Panc1 (cell line): ENCODE measurements at regions not wholly inside any gene's neighbourhood (a gene's known extent, or its start where the extent isn't known, plus 50 kb on each side); places are given as distances from the start of the nearest gene placed in this dataset.

Experiments
- ATAC-seq: fragments of 200-7000 bp; cut with Tn5 transposase; 2 replicates; pipeline ENCODE4 v1.9.1; 2020; ENCODE audit warnings: mild to moderate bottlenecking, moderate library complexity
- BruUV-seq: library from RNA; stranded (reverse); fragments of 400-500 nt; replicated peaks from 2 replicates; lab custom pipeline; 2021; lab: Mats Ljungman, UMichigan
- CTCF ChIA-PET: fragments of 300-600 bp; sonication (Branson Sonifier 250); formaldehyde crosslinking; loops from one replicate; lab custom pipeline; 2022; ENCODE audit warnings: antibody characterized with exemption; lab: Charles Lee
- POLR2A ChIA-PET: fragments of 300-600 bp; sonication (Branson Sonifier 250); formaldehyde crosslinking; loops from one replicate; lab custom pipeline; 2022; ENCODE audit warnings: antibody characterized with exemption; lab: Charles Lee
- DNase-seq: peaks from one replicate; pipeline ENCODE4 v3.0.0-alpha.2; 2010; ENCODE audit warnings: low read depth, low spot score
- H3K27ac ChIP-seq: 2 replicates; pipeline ENCODE4 v1.5.1; 2011; ENCODE audit warnings: mild to moderate bottlenecking, low read length, inconsistent platforms
- H3K27me3 ChIP-seq: fragments of 200-500 bp; sonication (Bioruptor generic); 2 replicates; pipeline ENCODE4 v1.6.0; 2014; ENCODE audit warnings: low read length, inconsistent platforms; ENCODE audit not compliant: control insufficient read depth, insufficient read depth
- H3K36me3 ChIP-seq: fragments of 200-500 bp; sonication (Bioruptor generic); 2 replicates; pipeline ENCODE4 v1.5.1; 2014; ENCODE audit warnings: inconsistent platforms, mild to moderate bottlenecking, low read length, moderate library complexity; ENCODE audit not compliant: control insufficient read depth, insufficient read depth
- H3K4me1 ChIP-seq: 2 replicates; pipeline ENCODE4 v1.5.1; 2011; ENCODE audit warnings: inconsistent platforms, mild to moderate bottlenecking, low read length, moderate library complexity; ENCODE audit not compliant: control insufficient read depth, insufficient read depth
- H3K4me3 ChIP-seq, 2 experiments: 2 replicates each; pipeline ENCODE4 v1.5.1; 2011 to 2012; ENCODE audit warnings: low read depth in 2 of 2, low read length in 2 of 2, mild to moderate bottlenecking in 2 of 2, inconsistent platforms in 1 of 2, moderate library complexity in 1 of 2
- H3K9me3 ChIP-seq: fragments of 200-500 bp; sonication (Bioruptor generic); 2 replicates; pipeline ENCODE4 v1.5.1; 2014; ENCODE audit warnings: low read depth, mild to moderate bottlenecking, inconsistent platforms, low read length, moderate library complexity; ENCODE audit not compliant: control insufficient read depth, insufficient read depth
- POLR2AphosphoS5 ChIP-seq: IDR thresholded peaks from 2 replicates; pipeline ENCODE4 v1.6.1; 2012; ENCODE audit warnings: mild to moderate bottlenecking, low read depth, low read length, moderate library complexity
- REST ChIP-seq, 2 experiments: IDR thresholded peaks; 2 replicates each; pipeline ENCODE4 v1.6.1; 2011 to 2012; ENCODE audit warnings: low read depth in 2 of 2, control low read depth in 1 of 2, low read length in 1 of 2, mild to moderate bottlenecking in 1 of 2, moderate library complexity in 1 of 2; ENCODE audit not compliant: insufficient read depth in 1 of 2
- SIN3A ChIP-seq: IDR thresholded peaks from 2 replicates; pipeline ENCODE4 v1.6.1; 2012; ENCODE audit warnings: low read depth, mild to moderate bottlenecking, low read length, moderate library complexity, borderline replicate concordance; ENCODE audit not compliant: insufficient read depth
- TCF7L2 ChIP-seq: IDR thresholded peaks from 2 replicates; pipeline ENCODE4 v1.6.1; 2011; ENCODE audit warnings: mild to moderate bottlenecking, low read depth, low read length, inconsistent platforms
- in situ Hi-C: cut with HindIII; loops from 2 replicates; pipeline ENCODE4 v1.10.0; 2016; ENCODE audit warnings: low sequenced_read_pairs, low pct_unique_long_range_greater_than_20kb
- intact Hi-C: fragments of 100-400 bp; cut with micrococcal nuclease; formaldehyde crosslinking; loops from one replicate; pipeline ENCODE4 v1.10.0; 2022; ENCODE audit not compliant: unreplicated experiment
- TF ChIP-seq, protein P1 (sequence below): fragments of 450-650 bp; IDR thresholded peaks from 2 replicates; pipeline ENCODE4 v1.5.1; 2017; ENCODE audit warnings: mild to moderate bottlenecking

- in situ Hi-C loops (no loop called here), intact Hi-C loops (no loop called here)
- ChIA-PET CTCF (no interaction called here), POLR2A (no interaction called here)
- BruUV-seq, result no TSS peak
- ATAC-seq (no peak), DNase-seq (no peak)
- H3K9me3 ChIP-seq, result no peaks in the 10 kb centered on the region
- peaks cover 9% of the 10 kb centered on the region for H3K4me1 ChIP-seq
- no peaks in the 10 kb centered on the region for H3K36me3 ChIP-seq
- H3K27ac ChIP-seq, result peak overlapping the region; percentile 25; the same call in 1 of the 2 replicates
- no peak overlapping the region for H3K4me3 ChIP-seq
- TF ChIP-seq SIN3A, result no peak
- no peak for TF ChIP-seq REST (IDR thresholded peaks at IDR 0.05; ENCODE audit: insufficient read depth in 1 of 2, low read depth in 2 of 2, low read length in 1 of 2)
- TF ChIP-seq POLR2AphosphoS5, result no peak
- TF ChIP-seq, protein P1, sequence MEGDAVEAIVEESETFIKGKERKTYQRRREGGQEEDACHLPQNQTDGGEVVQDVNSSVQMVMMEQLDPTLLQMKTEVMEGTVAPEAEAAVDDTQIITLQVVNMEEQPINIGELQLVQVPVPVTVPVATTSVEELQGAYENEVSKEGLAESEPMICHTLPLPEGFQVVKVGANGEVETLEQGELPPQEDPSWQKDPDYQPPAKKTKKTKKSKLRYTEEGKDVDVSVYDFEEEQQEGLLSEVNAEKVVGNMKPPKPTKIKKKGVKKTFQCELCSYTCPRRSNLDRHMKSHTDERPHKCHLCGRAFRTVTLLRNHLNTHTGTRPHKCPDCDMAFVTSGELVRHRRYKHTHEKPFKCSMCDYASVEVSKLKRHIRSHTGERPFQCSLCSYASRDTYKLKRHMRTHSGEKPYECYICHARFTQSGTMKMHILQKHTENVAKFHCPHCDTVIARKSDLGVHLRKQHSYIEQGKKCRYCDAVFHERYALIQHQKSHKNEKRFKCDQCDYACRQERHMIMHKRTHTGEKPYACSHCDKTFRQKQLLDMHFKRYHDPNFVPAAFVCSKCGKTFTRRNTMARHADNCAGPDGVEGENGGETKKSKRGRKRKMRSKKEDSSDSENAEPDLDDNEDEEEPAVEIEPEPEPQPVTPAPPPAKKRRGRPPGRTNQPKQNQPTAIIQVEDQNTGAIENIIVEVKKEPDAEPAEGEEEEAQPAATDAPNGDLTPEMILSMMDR, result no peak
- TF ChIP-seq TCF7L2, result no peak
- H3K27me3 ChIP-seq, result no peaks in the 10 kb centered on the region
Observed at GRCh38 chr15:35304389-35304788, 219.3 kb upstream of the NANOGP8 start.

GRCh38 chr15:35302334-35302733 lies 217.2 kb upstream of the NANOGP8 start:
- DNase-seq (no peak), ATAC-seq (no peak)
- in situ Hi-C loops, result no loop called here
- Histone ChIP-seq H3K27ac (no peak overlapping the region), H3K9me3 (no peaks in the 10 kb centered on the region), H3K36me3 (no peaks in the 10 kb centered on the region), H3K4me1 (peaks cover 6% of the 10 kb centered on the region), H3K4me3 (no peak overlapping the region), H3K27me3 (no peaks in the 10 kb centered on the region)
- BruUV-seq, result no TSS peak
- intact Hi-C loops, result no loop called here
- POLR2A ChIA-PET, result no interaction called here
- TF ChIP-seq, protein P1, result no peak
- TF ChIP-seq REST (IDR thresholded peaks at IDR 0.05; ENCODE audit: insufficient read depth in 1 of 2, low read depth in 2 of 2, low read length in 1 of 2) (no peak), POLR2AphosphoS5 (no peak), TCF7L2 (no peak), SIN3A (no peak)
- CTCF ChIA-PET, result no interaction called here
